Loucy (cell line): ENCODE measurements at regions not wholly inside any gene's neighbourhood (a gene's known extent, or its start where the extent isn't known, plus 50 kb on each side); places are given as distances from the start of the nearest gene placed in this dataset.

Experiments
- CTCF ChIP-seq: fragments of 200-600 bp; sonication (generic); conservative IDR thresholded peaks from 2 replicates; pipeline ENCODE4 v1.5.1; 2014; ENCODE audit warnings: mild to moderate bottlenecking, antibody characterized with exemption, low read length
- EZH2phosphoT487 ChIP-seq: fragments of 200-600 bp; IDR thresholded peaks from 2 replicates; pipeline ENCODE4 v1.6.1; 2018; ENCODE audit warnings: antibody characterized with exemption, mild to moderate bottlenecking, moderate library complexity, borderline replicate concordance

GRCh38 chr2:129806317-129806716 is 173.1 kb upstream of the RAB6C start:
- no peak for TF ChIP-seq CTCF
- TF ChIP-seq EZH2phosphoT487: no peak
